NCI-H345 treated with DMSO at 0.1 percent for 48 hours (cell line): ENCODE measurements at regions not wholly inside any gene's neighbourhood (a gene's known extent, or its start where the extent isn't known, plus 50 kb on each side); places are given as distances from the start of the nearest gene placed in this dataset.
A peak's percentile ranks its signal among the peaks of the same experiment; 100 is the strongest.

Source experiments
- DNase-seq: peaks from one replicate; lab custom pipeline; 2025; ENCODE audit not compliant: unreplicated experiment; lab: John Stamatoyannopoulos, UW

GRCh38 chr16:55949518-55949917, 74.3 kb upstream of the CES5A start:
- DNase-seq, result no peak

GRCh38 chr16:55948230-55948629, 73.1 kb upstream of the CES5A start:
- no peak for DNase-seq

- DNase-seq, result no peak
Measured at GRCh38 chr16:55947366-55947765, 72.2 kb upstream of the CES5A start.

GRCh38 chr16:55944377-55944802, 69.2 kb upstream of the CES5A start:
- peak; percentile 13 for DNase-seq

- no peak for DNase-seq
Measured at GRCh38 chr16:55943267-55943666, 68.1 kb upstream of the CES5A start.

GRCh38 chr16:55942821-55943220, 67.6 kb upstream of the CES5A start:
- DNase-seq, result no peak

- no peak for DNase-seq
Measured at GRCh38 chr16:55941552-55941951, 66.4 kb upstream of the CES5A start.

GRCh38 chr16:55938126-55938525, 63.0 kb upstream of the CES5A start:
- no peak for DNase-seq

- no peak for DNase-seq
Measured at GRCh38 chr16:55933038-55933437, 57.9 kb upstream of the CES5A start.

- DNase-seq, result no peak
Measured at GRCh38 chr16:55930036-55930435, 54.9 kb upstream of the CES5A start.

- DNase-seq, result no peak
Measured at GRCh38 chr16:55929181-55929580, 54.0 kb upstream of the CES5A start.

- DNase-seq, result no peak
Measured at GRCh38 chr16:55925242-55925641, 50.1 kb upstream of the CES5A start.
